ENCODE measurements at regions not wholly inside any gene's neighbourhood (a gene's known extent, or its start where the extent isn't known, plus 50 kb on each side); places are given as distances from the start of the nearest gene placed in this dataset.
A peak's percentile ranks its signal among the peaks of the same experiment; 100 is the strongest.

DNA sequence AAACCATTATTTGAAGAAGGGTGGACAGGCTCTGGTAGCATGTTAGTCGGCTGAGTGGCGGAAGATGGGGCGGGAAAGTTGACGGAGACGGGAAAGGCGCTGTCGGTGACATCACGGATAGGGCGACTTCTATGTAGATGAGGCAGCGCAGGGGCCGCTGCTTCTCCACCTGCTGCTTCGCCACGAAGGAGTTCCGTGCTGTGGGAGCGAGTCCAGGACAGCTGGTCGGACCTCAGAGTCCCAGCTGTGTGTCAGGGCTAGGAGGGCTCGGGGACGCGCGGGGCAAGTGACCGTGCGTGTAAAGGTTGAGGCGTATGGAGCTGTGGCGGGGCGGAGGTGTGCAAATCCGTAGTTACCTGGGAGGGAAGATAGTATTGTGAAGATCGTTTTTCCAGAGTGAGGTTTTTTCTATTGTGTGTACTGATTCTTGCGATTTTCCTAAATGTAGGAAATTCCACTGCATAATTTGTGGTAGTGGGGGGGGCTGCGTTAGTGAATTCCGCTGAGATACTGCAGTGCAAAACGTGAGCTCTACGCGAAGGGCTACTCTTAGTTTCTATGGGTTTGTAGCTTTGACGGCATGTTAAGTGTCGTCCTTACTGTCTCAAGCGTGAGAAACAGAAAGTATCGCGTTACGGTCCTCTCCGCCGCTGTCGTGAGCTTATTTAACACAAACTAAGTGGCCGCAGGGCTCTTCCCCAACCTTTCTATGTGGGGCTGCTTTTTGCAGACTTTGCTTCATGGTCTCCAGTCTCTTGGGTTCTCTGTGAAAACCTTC, 111.2 kb upstream of the NBPF11 start (continued):
- TF ChIP-seq MBD4 (IDR thresholded peaks at IDR 0.05; ENCODE audit: borderline replicate concordance, low read length) (0 out of 2 replicates have a peak, but pooled peaks have one; percentile 79), HMG20B (CRISPR knock-in tag; conservative IDR thresholded peaks at IDR 0.05) (no peak), MED1 (CRISPR knock-in tag; IDR thresholded peaks at IDR 0.05) (0 out of 2 replicates have a peak, but pooled peaks have one; percentile 35), RAD21 (CRISPR knock-in tag; IDR thresholded peaks at IDR 0.05) (peak; percentile 45; the same call in 1 of the 2 replicates), SOX6 (IDR thresholded peaks at IDR 0.05) (no peak), SOX6 (CRISPR knock-in tag; IDR thresholded peaks at IDR 0.05) (0 out of 2 replicates have a peak, but pooled peaks have one; percentile 13), NFAT5 (CRISPR knock-in tag; IDR thresholded peaks at IDR 0.05) (no peak), NR2F2 (IDR thresholded peaks at IDR 0.05; ENCODE audit: borderline replicate concordance, low read depth) (0 out of 2 replicates have a peak, but pooled peaks have one; percentile 6), HNRNPLL (IDR thresholded peaks at IDR 0.05; ENCODE audit: low read depth, low read length, poor library complexity, severe bottlenecking) (peak; percentile 45), DMAP1 (CRISPR knock-in tag; IDR thresholded peaks at IDR 0.05) (peak; percentile 20; the same call in 1 of the 2 replicates), KDM6A (CRISPR knock-in tag; IDR thresholded peaks at IDR 0.05; ENCODE audit: low read depth) (no peak), ZNF235 (CRISPR knock-in tag; IDR thresholded peaks at IDR 0.05; ENCODE audit: borderline replicate concordance) (no peak), FOXP1 (IDR thresholded peaks at IDR 0.05) (no peak), FOXP1 (CRISPR knock-in tag; IDR thresholded peaks at IDR 0.05) (peak; percentile 6; the same call in 1 of the 2 replicates), ZNF781 (CRISPR knock-in tag; IDR thresholded peaks at IDR 0.05; ENCODE audit: borderline replicate concordance, not compliant biosample characterization) (no peak), ZNF549 (CRISPR knock-in tag; IDR thresholded peaks at IDR 0.05) (no peak), ZNF598 (CRISPR knock-in tag; IDR thresholded peaks at IDR 0.05; ENCODE audit: borderline replicate concordance) (0 out of 2 replicates have a peak, but pooled peaks have one; percentile 12), ARID5B (CRISPR knock-in tag; IDR thresholded peaks at IDR 0.05) (peak; percentile 18; the same call in 1 of the 2 replicates), ATF4 (CRISPR knock-in tag; IDR thresholded peaks at IDR 0.05) (peak in 1 of 2 experiments; percentile 97; a peak in 2 of 4 replicates)
